HG02973 (cell line): ENCODE measurements at regions not wholly inside any gene's neighbourhood (a gene's known extent, or its start where the extent isn't known, plus 50 kb on each side); places are given as distances from the start of the nearest gene placed in this dataset.

Source experiments
- ATAC-seq: cut with Tn5 transposase; IDR thresholded peaks from one replicate; pipeline ENCODE4 v1.9.1; 2021; ENCODE audit warnings: moderate library complexity; ENCODE audit not compliant: unreplicated experiment

- ATAC-seq: no peak
Observed at GRCh38 chr10:89879121-89879520, 177.7 kb downstream of the KIF20B start.

GRCh38 chr10:89887406-89887805 lies 186.0 kb downstream of the KIF20B start:
- ATAC-seq: peak; percentile 49

- peak; percentile 63 for ATAC-seq
Observed at GRCh38 chr10:89887830-89888229, 186.4 kb downstream of the KIF20B start.

GRCh38 chr10:89888321-89889070 lies 187.1 kb downstream of the KIF20B start:
- no peak for ATAC-seq

- no peak for ATAC-seq
Observed at GRCh38 chr10:89889606-89890005, 188.2 kb downstream of the KIF20B start.

GRCh38 chr10:89891006-89891535 lies 189.7 kb downstream of the KIF20B start:
- ATAC-seq: no peak

GRCh38 chr10:89894051-89894450 lies 192.7 kb downstream of the KIF20B start:
- ATAC-seq: no peak

GRCh38 chr10:89900554-89900953 lies 199.2 kb downstream of the KIF20B start:
- ATAC-seq: no peak

GRCh38 chr10:89901895-89902294 lies 200.5 kb downstream of the KIF20B start:
- no peak for ATAC-seq

- ATAC-seq: no peak
Observed at GRCh38 chr10:89904755-89905154, 203.4 kb downstream of the KIF20B start.

- ATAC-seq: no peak
Observed at GRCh38 chr10:89909752-89910151, 208.4 kb downstream of the KIF20B start.

GRCh38 chr10:89915021-89915420 lies 213.6 kb downstream of the KIF20B start:
- ATAC-seq: no peak

GRCh38 chr10:89915968-89916367 lies 214.6 kb downstream of the KIF20B start:
- no peak for ATAC-seq

- no peak for ATAC-seq
Observed at GRCh38 chr10:89916468-89917215, 215.3 kb downstream of the KIF20B start.

- ATAC-seq: no peak
Observed at GRCh38 chr10:89921403-89921802, 220.0 kb downstream of the KIF20B start.

- no peak for ATAC-seq
Observed at GRCh38 chr10:89923661-89924060, 222.3 kb downstream of the KIF20B start.

GRCh38 chr10:89924261-89924660 lies 222.9 kb downstream of the KIF20B start:
- no peak for ATAC-seq

- ATAC-seq: no peak
Observed at GRCh38 chr10:89926736-89927135, 225.3 kb downstream of the KIF20B start.

- no peak for ATAC-seq
Observed at GRCh38 chr10:89929282-89930026, 228.1 kb downstream of the KIF20B start.

- no peak for ATAC-seq
Observed at GRCh38 chr10:89937494-89937893, 236.1 kb downstream of the KIF20B start.

GRCh38 chr10:89940076-89940475 lies 238.7 kb downstream of the KIF20B start:
- no peak for ATAC-seq
